Liver (tissue), 1 donor: ENCODE measurements at regions not wholly inside any gene's neighbourhood (a gene's known extent, or its start where the extent isn't known, plus 50 kb on each side); places are given as distances from the start of the nearest gene placed in this dataset. TPM values are rescaled to one million over a fixed set of nuclear protein-coding genes. Genes with fewer than 3 reads are reported as not detected.

ENCODE experiments used
- small RNA-seq: library from RNA; depleted of rRNA; stranded (forward); fragments of <200 nt; gene quantifications from one replicate; pipeline ENCODE3, GENCODE V24; 2014

Small RNA genes in the stretch of these regions (small RNA-seq; reads per million reads assigned to genes)
- gene RN7SL618P: not detected
